ENCODE measurements at regions not wholly inside any gene's neighbourhood (a gene's known extent, or its start where the extent isn't known, plus 50 kb on each side); places are given as distances from the start of the nearest gene placed in this dataset.

DNA sequence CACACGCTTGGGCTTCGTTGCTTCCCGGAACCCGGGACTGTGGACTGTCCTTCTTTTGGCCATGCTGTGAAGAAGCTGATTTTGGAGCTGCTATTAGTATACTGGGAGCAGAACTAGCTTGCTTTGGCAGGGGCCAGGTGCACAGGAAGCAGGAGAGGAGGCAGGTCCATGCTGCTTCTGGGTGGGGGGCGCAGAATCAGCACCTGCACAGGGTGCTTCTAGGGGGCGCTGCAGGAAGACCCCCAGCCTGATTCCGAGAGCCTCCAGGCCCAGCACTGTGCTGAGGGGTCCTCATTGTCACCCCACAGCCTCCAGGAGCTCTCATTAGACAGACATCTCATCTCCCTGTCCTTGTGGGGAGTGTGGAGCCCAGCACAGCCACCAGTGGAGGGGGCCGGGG is 252.6 kb upstream of the IRX4 start:
- dilution Hi-C loops (cut with MboI; ENCODE audit: extremely low pct_ligation_motif_present, low sequenced_read_pairs) (no loop called here), intact Hi-C loops (cut with micrococcal nuclease) (no loop called here)
- DNase-seq (ENCODE audit: low read depth, low spot score) = no peak
- TF ChIP-seq JUN (IDR thresholded peaks at IDR 0.05; ENCODE audit: borderline replicate concordance, insufficient read depth, insufficient read length, low read depth) (no peak), GATA2 (IDR thresholded peaks at IDR 0.05; ENCODE audit: insufficient read depth, insufficient read length, low read depth, low read length) (no peak), MYC (IDR thresholded peaks at IDR 0.05; ENCODE audit: low read depth, low read length) (no peak), EZH2 (IDR thresholded peaks at IDR 0.05; ENCODE audit: borderline replicate concordance, low read depth, low read length, severe bottlenecking) (no peak), POLR2AphosphoS5 (IDR thresholded peaks at IDR 0.05; ENCODE audit: insufficient read depth, low read depth, low read length) (no peak), FOS (IDR thresholded peaks at IDR 0.05; ENCODE audit: borderline replicate concordance, insufficient read depth, low read length) (no peak), POLR2A (IDR thresholded peaks at IDR 0.05; ENCODE audit: low read depth, low read length) (no peak)
- TF ChIP-seq, protein P1, sequence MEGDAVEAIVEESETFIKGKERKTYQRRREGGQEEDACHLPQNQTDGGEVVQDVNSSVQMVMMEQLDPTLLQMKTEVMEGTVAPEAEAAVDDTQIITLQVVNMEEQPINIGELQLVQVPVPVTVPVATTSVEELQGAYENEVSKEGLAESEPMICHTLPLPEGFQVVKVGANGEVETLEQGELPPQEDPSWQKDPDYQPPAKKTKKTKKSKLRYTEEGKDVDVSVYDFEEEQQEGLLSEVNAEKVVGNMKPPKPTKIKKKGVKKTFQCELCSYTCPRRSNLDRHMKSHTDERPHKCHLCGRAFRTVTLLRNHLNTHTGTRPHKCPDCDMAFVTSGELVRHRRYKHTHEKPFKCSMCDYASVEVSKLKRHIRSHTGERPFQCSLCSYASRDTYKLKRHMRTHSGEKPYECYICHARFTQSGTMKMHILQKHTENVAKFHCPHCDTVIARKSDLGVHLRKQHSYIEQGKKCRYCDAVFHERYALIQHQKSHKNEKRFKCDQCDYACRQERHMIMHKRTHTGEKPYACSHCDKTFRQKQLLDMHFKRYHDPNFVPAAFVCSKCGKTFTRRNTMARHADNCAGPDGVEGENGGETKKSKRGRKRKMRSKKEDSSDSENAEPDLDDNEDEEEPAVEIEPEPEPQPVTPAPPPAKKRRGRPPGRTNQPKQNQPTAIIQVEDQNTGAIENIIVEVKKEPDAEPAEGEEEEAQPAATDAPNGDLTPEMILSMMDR (IDR thresholded peaks at IDR 0.05; ENCODE audit: extremely low read depth in 1 of 2, insufficient read depth in 1 of 2, low read depth in 1 of 2, low read length in 2 of 2) = no peak
- TF ChIP-seq, protein P2, sequence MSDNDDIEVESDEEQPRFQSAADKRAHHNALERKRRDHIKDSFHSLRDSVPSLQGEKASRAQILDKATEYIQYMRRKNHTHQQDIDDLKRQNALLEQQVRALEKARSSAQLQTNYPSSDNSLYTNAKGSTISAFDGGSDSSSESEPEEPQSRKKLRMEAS (IDR thresholded peaks at IDR 0.05; ENCODE audit: insufficient read depth, insufficient read length) = no peak
- Histone ChIP-seq H3K27ac (ENCODE audit: insufficient read depth, low read depth, low read length) (no peak overlapping the region), H3K9me1 (replicated peaks; ENCODE audit: control insufficient read depth, extremely low read depth, insufficient read depth, low read length) (no peaks in the 10 kb centered on the region), H3K9me3 (replicated peaks; ENCODE audit: control insufficient read depth, insufficient read depth, low read length) (peaks cover 3% of the 10 kb centered on the region), H2AFZ (ENCODE audit: low read depth, low read length) (no peak overlapping the region), H3K4me3 (replicated peaks in 1 of 3; ENCODE audit: insufficient read depth in 1 of 3, low read depth in 1 of 3, low read length in 3 of 3) (no peak overlapping the region), H4K20me1 (replicated peaks; ENCODE audit: control insufficient read depth, extremely low read depth, insufficient read depth, low read length) (no peaks in the 10 kb centered on the region), H3K79me2 (ENCODE audit: control insufficient read depth, insufficient read depth, low read length) (no peaks in the 10 kb centered on the region), H3K4me2 (ENCODE audit: insufficient read depth, low read length) (no peak overlapping the region), H3K9ac (replicated peaks; ENCODE audit: extremely low read depth, insufficient read depth, low read length) (no peak overlapping the region), H3K36me3 (ENCODE audit: control insufficient read depth in 2 of 2, extremely low read depth in 1 of 2, insufficient read depth in 2 of 2, low read length in 2 of 2) (no peaks in the 10 kb centered on the region), H3K4me1 (ENCODE audit: control insufficient read depth, extremely low read depth, insufficient read depth, low read length) (no peaks in the 10 kb centered on the region), H3K27me3 (ENCODE audit: control insufficient read depth in 2 of 2, insufficient read depth in 2 of 2, low read length in 2 of 2) (no peaks in the 10 kb centered on the region)
- CTCF ChIA-PET = no interaction called here
- POLR2A ChIA-PET = no interaction called here
- no peak for FAIRE-seq
- BruUV-seq (replicated peaks) = no TSS peak

All from endothelial cell of umbilical vein (primary cell).